Lower lobe of right lung (tissue), 2 donors: ENCODE measurements at regions not wholly inside any gene's neighbourhood (a gene's known extent, or its start where the extent isn't known, plus 50 kb on each side); places are given as distances from the start of the nearest gene placed in this dataset.

Source experiments
- ATAC-seq, 2 donors: fragments of 200-7000 bp; cut with Tn5 transposase; one replicate each; pipeline ENCODE4 v1.9.1; 2020 to 2022; ENCODE audit warnings: mild to moderate bottlenecking in 2 of 2, moderate library complexity in 2 of 2
- DNase-seq: peaks from one replicate; pipeline ENCODE4 v3.0.0-alpha.2; 2020
- H3K27ac ChIP-seq: fragments of 200-600 bp; one replicate; pipeline ENCODE4 v1.8.0; 2022
- H3K27me3 ChIP-seq: fragments of 200-600 bp; one replicate; pipeline ENCODE4 v1.8.0; 2022; ENCODE audit warnings: low read depth
- H3K36me3 ChIP-seq: fragments of 200-600 bp; one replicate; pipeline ENCODE4 v1.8.0; 2022; ENCODE audit warnings: mild to moderate bottlenecking
- H3K4me1 ChIP-seq: fragments of 200-600 bp; one replicate; pipeline ENCODE4 v1.8.0; 2022
- H3K4me3 ChIP-seq: fragments of 200-600 bp; one replicate; pipeline ENCODE4 v1.8.0; 2022; ENCODE audit warnings: mild to moderate bottlenecking
- H3K9me3 ChIP-seq: fragments of 200-600 bp; one replicate; pipeline ENCODE4 v1.8.0; 2022
- CTCF ChIP-seq: fragments of 200-600 bp; IDR thresholded peaks from one replicate; pipeline ENCODE4 v1.8.0; 2022; ENCODE audit warnings: antibody characterized with exemption, mild to moderate bottlenecking
- intact Hi-C: fragments of 100-400 bp; cut with DNase I; formaldehyde crosslinking; loops from one replicate; pipeline ENCODE4 v1.11.0; 2022
- donor health status: DM: no; HTN: yes; CAD: no; lungs with severe emphysema.

GRCh38 chr5:82851471-82851870, 225.7 kb downstream of the TMEM167A start:
- Histone ChIP-seq H3K27ac (no peak overlapping the region), H3K4me3 (no peak overlapping the region), H3K36me3 (no peaks in the 10 kb centered on the region), H3K9me3 (no peaks in the 10 kb centered on the region), H3K4me1 (no peaks in the 10 kb centered on the region), H3K27me3 (no peaks in the 10 kb centered on the region)
- DNase-seq (no peak), ATAC-seq (no peak)
- intact Hi-C loops = no loop called here
- TF ChIP-seq CTCF = no peak

DNA sequence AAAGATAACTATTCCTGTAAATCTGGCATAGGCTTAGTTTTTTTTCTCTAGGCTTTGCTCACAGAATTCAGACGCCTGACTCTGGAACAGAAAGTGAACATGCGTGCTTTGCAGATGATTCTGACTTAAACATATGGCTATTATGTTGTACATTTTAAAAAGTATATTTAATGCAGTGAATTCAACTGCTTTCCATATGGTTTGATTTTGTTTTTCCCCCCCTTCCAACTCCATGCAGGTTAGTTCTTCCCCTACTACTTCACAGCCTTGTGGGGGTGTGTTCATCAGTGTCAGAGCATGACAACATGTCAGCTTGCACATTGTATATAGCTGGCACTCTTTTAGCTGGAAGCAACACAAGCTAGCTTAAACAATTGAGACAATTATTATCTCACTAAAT, 226.8 kb downstream of the TMEM167A start:
- no peaks in the 10 kb centered on the region for H3K27me3 ChIP-seq
- H3K27ac ChIP-seq = no peak overlapping the region
- H3K4me3 ChIP-seq = no peak overlapping the region
- H3K9me3 ChIP-seq = no peaks in the 10 kb centered on the region
- H3K4me1 ChIP-seq = no peaks in the 10 kb centered on the region
- no peaks in the 10 kb centered on the region for H3K36me3 ChIP-seq
- no peak for TF ChIP-seq CTCF
- intact Hi-C loops = no loop called here
- no peak for ATAC-seq
- no peak for DNase-seq

- Histone ChIP-seq H3K9me3 (no peaks in the 10 kb centered on the region), H3K36me3 (no peaks in the 10 kb centered on the region), H3K27ac (no peak overlapping the region), H3K27me3 (no peaks in the 10 kb centered on the region), H3K4me1 (no peaks in the 10 kb centered on the region), H3K4me3 (no peak overlapping the region)
- intact Hi-C loops = no loop called here
- DNase-seq = no peak
- no peak for ATAC-seq
- no peak for TF ChIP-seq CTCF
These were observed 227.3 kb downstream of the TMEM167A start for GRCh38 chr5:82849885-82850284.

- Histone ChIP-seq H3K36me3 (no peaks in the 10 kb centered on the region), H3K4me3 (no peak overlapping the region), H3K27me3 (no peaks in the 10 kb centered on the region), H3K4me1 (no peaks in the 10 kb centered on the region), H3K9me3 (no peaks in the 10 kb centered on the region), H3K27ac (no peak overlapping the region)
- TF ChIP-seq CTCF = no peak
- no peak for ATAC-seq
- intact Hi-C loops = no loop called here
- no peak for DNase-seq
These were observed 229.6 kb downstream of the TMEM167A start for GRCh38 chr5:82847562-82847961.

DNA sequence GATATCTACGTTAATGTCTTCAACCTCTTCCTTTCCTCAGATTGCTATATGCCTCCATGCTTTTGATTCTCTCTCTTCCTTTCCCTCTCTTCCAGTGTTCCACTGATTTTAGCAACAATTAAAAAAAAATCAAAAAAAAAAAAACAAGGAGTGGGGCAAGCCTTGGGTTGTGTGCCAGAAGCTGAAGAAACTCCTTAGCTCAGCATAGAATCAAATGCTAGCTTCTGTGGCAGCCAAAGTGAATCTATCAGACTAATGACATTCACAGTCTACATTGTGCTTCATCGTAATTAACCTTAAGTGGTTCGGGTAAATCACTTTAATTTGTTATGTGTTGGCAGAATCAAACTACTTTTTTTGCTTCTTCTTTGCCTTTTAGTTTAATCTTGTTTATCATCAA, 237.3 kb downstream of the TMEM167A start:
- H3K36me3 ChIP-seq = no peaks in the 10 kb centered on the region
- H3K9me3 ChIP-seq = no peaks in the 10 kb centered on the region
- no peak overlapping the region for H3K27ac ChIP-seq
- DNase-seq (no peak), ATAC-seq (no peak)
- intact Hi-C loops = no loop called here
- no peaks in the 10 kb centered on the region for H3K4me1 ChIP-seq
- no peak overlapping the region for H3K4me3 ChIP-seq
- H3K27me3 ChIP-seq = no peaks in the 10 kb centered on the region
- no peak for TF ChIP-seq CTCF

- intact Hi-C loops = no loop called here
- H3K27ac ChIP-seq = no peak overlapping the region
- no peak for ATAC-seq
- no peaks in the 10 kb centered on the region for H3K27me3 ChIP-seq
- H3K9me3 ChIP-seq = no peaks in the 10 kb centered on the region
- no peaks in the 10 kb centered on the region for H3K36me3 ChIP-seq
- DNase-seq = no peak
- TF ChIP-seq CTCF = no peak
- no peak overlapping the region for H3K4me3 ChIP-seq
- H3K4me1 ChIP-seq = no peaks in the 10 kb centered on the region
These were observed 241.7 kb downstream of the TMEM167A start for GRCh38 chr5:82835488-82835887.
